ENCODE measurements at regions not wholly inside any gene's neighbourhood (a gene's known extent, or its start where the extent isn't known, plus 50 kb on each side); places are given as distances from the start of the nearest gene placed in this dataset.

DNA sequence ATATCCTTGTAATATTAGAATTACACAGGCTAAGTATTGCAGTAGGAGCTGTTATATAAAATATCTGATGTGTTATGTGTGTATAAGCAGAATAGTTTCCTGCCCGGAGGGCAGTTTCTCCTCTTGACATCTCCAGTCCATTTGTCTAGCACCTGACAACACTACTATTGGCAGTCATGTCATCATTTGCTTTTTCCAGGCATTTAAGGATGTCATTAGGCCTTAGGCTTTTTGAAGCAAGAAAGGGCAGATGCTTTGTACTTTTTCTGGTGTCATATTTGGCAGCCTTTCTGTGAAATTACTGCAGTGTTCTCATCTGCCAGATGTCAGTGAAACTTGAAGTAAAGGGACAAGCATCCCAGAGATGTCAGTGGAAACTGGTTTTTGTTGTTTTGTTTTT, 2017.6 kb upstream of the IGFBP7 start:
- TF ChIP-seq POLR2A (IDR thresholded peaks at IDR 0.05): no peak
- TF ChIP-seq, protein P1, sequence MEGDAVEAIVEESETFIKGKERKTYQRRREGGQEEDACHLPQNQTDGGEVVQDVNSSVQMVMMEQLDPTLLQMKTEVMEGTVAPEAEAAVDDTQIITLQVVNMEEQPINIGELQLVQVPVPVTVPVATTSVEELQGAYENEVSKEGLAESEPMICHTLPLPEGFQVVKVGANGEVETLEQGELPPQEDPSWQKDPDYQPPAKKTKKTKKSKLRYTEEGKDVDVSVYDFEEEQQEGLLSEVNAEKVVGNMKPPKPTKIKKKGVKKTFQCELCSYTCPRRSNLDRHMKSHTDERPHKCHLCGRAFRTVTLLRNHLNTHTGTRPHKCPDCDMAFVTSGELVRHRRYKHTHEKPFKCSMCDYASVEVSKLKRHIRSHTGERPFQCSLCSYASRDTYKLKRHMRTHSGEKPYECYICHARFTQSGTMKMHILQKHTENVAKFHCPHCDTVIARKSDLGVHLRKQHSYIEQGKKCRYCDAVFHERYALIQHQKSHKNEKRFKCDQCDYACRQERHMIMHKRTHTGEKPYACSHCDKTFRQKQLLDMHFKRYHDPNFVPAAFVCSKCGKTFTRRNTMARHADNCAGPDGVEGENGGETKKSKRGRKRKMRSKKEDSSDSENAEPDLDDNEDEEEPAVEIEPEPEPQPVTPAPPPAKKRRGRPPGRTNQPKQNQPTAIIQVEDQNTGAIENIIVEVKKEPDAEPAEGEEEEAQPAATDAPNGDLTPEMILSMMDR (IDR thresholded peaks at IDR 0.05): no peak
